Esophagus squamous epithelium (tissue), 5 donors: ENCODE measurements at regions not wholly inside any gene's neighbourhood (a gene's known extent, or its start where the extent isn't known, plus 50 kb on each side); places are given as distances from the start of the nearest gene placed in this dataset.
A peak's percentile ranks its signal among the peaks of the same experiment; 100 is the strongest.
"Not testable (repeated sequence)": the region's sequence is repeated elsewhere in the genome, so short reads cannot be mapped to it uniquely, and the experiment has no call there.

Experiments
- DNase-seq: peaks from one replicate; lab custom pipeline; 2025; lab: John Stamatoyannopoulos, UW
- H3K27ac ChIP-seq, 4 donors: fragments of 200-600 bp; sonication (generic); one replicate each; pipeline ENCODE4 v1.5.1; 2016 to 2019; ENCODE audit warnings: mild to moderate bottlenecking in 1 of 4
- H3K27me3 ChIP-seq, 4 donors: fragments of 200-600 bp; sonication (generic); 1 replicate in 3 of 4; 2 replicates in 1 of 4; pipeline versions ENCODE4 v1.5.1 to v1.6.0; 2017 to 2021; ENCODE audit warnings: antibody characterized with exemption in 1 of 4
- H3K36me3 ChIP-seq, 3 donors: fragments of 200-600 bp; sonication (generic); one replicate each; pipeline ENCODE4 v1.5.1; 2016 to 2019
- H3K4me1 ChIP-seq, 3 donors: fragments of 200-600 bp; sonication (generic); one replicate each; pipeline ENCODE4 v1.5.1; 2017 to 2019
- H3K4me3 ChIP-seq, 4 donors: fragments of 200-600 bp; sonication (generic); 1 replicate in 3 of 4; 2 replicates in 1 of 4; pipeline ENCODE4 v1.5.1; 2016 to 2019; ENCODE audit warnings: mild to moderate bottlenecking in 2 of 4, moderate library complexity in 1 of 4
- H3K9me3 ChIP-seq, 3 donors: fragments of 200-600 bp; sonication (generic); one replicate each; pipeline ENCODE4 v1.5.1; 2016 to 2019
- POLR2A ChIP-seq, 4 donors: fragments of 450-650 bp; IDR thresholded peaks; one replicate each; pipeline ENCODE4 v1.6.1; 2017; ENCODE audit warnings: antibody characterized with exemption in 4 of 4, mild to moderate bottlenecking in 4 of 4, moderate library complexity in 3 of 4
- WGBS, 2 donors: methylation state at CpG; one replicate each; pipeline ENCODE4 v1.1.5; 2018; 5-methylcytosine and 5-hydroxymethylcytosine counted together
- intact Hi-C: fragments of 100-400 bp; cut with DNase I; formaldehyde crosslinking; loops from one replicate; pipeline ENCODE4 v1.15.0; 2022
- TF ChIP-seq, protein P1 (sequence below), 6 experiments: fragments of 450-650 bp in 4 of 6; fragments of 200-600 bp in 2 of 6; sonication (generic) in 2 of 6; IDR thresholded peaks; one replicate each; pipeline ENCODE4 v1.5.1; 2016 to 2019; ENCODE audit warnings: antibody characterized with exemption in 6 of 6, mild to moderate bottlenecking in 4 of 6, moderate library complexity in 4 of 6
- donor health status: DM: yes; HTN: yes; CAD: no.

DNA sequence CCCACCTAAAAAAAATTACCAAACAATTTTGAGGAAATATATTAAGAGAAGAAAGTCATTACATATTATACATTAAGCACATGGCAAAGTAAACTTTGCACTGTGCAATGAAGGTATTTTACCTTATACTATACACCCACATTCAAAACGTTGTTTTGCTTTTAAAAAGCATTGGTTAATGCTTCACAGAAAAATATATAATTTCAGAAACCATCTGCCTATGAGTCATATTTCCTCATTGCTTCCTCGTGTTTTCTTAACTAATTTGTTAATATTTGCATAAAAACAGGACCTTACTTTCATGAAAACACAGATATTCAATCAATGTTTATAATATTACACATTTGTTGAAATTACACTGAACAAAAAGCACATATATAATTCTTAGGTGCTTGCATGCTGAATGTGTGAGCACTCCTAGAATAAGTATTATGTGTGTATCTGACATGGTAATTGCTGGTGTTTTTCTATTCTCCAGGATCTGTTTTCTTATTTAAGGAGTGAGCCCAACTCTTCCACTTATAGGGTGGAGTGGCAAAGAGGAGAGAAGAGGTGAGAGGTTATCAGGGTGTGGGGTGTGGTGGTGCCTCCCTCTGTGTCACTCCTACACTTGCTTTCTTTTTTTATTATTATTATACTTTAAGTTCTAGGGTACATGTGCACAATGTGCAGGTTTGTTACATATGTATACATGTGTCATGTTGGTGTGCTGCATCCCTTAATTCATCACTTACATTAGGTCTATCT lies 95.1 kb upstream of the IQCM start:
- TF ChIP-seq POLR2A (IDR thresholded peaks at IDR 0.05) = no peak
- Histone ChIP-seq H3K4me3 (no peak overlapping the region), H3K9me3 (no peaks in the 10 kb centered on the region), H3K27ac (no peak overlapping the region), H3K36me3 (no peaks in the 10 kb centered on the region), H3K27me3 (no peaks in the 10 kb centered on the region), H3K4me1 (no peaks in the 10 kb centered on the region)
- WGBS, 2 donors = 15 to 28% methylated on average over 2 of the region's 2 CpGs
- intact Hi-C loops = no loop called here
- no peak for DNase-seq

DNA sequence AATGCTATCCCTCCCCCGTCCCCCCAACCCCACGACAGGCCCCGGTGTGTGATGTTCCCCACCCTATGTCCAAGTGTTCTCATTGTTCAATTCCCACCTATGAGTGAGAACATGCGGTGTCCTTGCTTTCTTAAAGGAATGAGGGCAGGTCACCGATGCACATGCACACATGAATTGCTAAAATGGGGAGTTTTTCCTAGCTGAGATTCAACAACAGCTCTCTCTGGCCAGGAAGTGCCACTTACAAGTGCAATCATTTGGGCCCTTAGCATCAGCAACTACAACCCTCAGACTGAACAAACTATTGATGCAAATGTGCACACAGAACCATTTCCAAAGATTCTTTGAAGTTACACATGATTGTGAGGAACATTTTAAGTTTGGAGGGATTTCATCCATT lies 95.7 kb upstream of the IQCM start:
- no peak for DNase-seq
- WGBS, 2 donors = 80 to 88% methylated on average over 4 to 5 of the region's 5 CpGs
- Histone ChIP-seq H3K27ac (no peak overlapping the region), H3K36me3 (no peaks in the 10 kb centered on the region), H3K9me3 (no peaks in the 10 kb centered on the region), H3K4me3 (no peak overlapping the region), H3K4me1 (no peaks in the 10 kb centered on the region), H3K27me3 (no peaks in the 10 kb centered on the region)
- intact Hi-C loops = no loop called here
- TF ChIP-seq POLR2A (IDR thresholded peaks at IDR 0.05) = no peak
- TF ChIP-seq, protein P1, sequence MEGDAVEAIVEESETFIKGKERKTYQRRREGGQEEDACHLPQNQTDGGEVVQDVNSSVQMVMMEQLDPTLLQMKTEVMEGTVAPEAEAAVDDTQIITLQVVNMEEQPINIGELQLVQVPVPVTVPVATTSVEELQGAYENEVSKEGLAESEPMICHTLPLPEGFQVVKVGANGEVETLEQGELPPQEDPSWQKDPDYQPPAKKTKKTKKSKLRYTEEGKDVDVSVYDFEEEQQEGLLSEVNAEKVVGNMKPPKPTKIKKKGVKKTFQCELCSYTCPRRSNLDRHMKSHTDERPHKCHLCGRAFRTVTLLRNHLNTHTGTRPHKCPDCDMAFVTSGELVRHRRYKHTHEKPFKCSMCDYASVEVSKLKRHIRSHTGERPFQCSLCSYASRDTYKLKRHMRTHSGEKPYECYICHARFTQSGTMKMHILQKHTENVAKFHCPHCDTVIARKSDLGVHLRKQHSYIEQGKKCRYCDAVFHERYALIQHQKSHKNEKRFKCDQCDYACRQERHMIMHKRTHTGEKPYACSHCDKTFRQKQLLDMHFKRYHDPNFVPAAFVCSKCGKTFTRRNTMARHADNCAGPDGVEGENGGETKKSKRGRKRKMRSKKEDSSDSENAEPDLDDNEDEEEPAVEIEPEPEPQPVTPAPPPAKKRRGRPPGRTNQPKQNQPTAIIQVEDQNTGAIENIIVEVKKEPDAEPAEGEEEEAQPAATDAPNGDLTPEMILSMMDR (IDR thresholded peaks at IDR 0.05) = no peak

DNA sequence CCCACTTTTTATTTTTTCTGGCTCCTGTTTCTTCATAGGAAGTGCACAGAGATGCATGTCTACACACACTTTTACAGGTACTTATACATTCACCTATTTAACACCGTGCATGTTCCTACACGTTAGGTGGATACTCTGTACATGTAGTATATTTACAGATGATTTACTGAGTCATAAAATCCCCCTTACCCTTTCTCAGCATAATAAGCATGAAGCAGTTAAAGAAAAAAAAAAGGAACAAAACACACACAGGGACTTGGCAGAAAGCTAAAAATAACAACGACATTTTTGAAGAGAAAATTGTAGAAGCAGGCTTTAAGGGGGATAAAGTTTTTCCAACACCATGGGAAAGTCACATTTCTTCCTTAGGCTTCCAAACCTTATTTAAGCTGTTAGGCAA lies 96.4 kb upstream of the IQCM start:
- Histone ChIP-seq H3K27ac (no peak overlapping the region), H3K36me3 (no peaks in the 10 kb centered on the region)
- WGBS, 2 donors = 24 to 32% methylated on average over 2 to 3 of the region's 3 CpGs

DNA sequence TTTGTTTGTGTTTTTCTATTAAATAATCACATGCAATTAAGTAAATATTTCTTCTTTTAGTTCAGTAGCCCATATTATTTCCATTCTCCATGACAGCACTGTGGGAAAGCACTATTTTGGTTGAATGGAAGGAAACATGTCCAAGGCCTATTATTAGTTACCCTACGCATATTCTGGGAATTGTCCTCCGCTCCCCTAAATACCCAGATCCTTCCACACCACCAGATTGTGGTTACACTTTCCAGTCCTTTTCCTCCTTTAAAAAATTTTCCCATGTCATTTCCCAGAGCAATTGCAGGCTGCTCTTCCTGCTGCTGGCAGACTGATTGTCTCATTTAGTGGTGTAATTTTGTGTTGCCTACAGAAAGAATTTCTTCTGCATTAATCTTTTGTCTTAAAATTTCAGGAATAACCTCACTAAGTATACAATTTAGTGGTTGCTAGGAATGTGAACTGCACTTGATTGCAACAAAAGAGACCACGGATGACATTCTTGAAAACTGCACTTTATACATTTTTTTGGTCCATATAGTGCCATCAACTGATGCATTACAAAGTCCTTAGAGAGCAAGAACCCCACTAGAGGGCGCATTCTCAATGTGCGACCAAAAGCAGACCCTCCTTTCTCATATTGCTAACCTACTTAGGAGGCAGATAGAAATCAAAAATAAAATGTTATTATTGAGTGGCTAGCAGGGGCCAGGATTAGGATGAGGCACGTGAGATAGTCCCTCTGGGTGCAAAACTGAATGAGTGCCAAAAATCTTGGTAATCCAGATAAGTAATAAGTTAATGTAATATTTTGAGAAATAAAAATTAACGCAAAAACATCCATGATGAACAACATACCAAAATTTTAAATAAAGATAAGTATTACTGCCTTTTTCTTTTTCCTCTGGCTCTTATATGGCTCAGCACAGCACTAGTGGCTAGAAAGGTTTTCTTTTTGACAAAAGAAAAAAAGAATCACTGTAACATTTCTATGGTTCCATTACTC lies 98.8 kb upstream of the IQCM start:
- DNase-seq = no peak
- intact Hi-C loops = no loop called here
- Histone ChIP-seq H3K9me3 (no peaks in the 10 kb centered on the region), H3K4me1 (no peaks in the 10 kb centered on the region), H3K27me3 (no peaks in the 10 kb centered on the region), H3K4me3 (no peak overlapping the region), H3K36me3 (no peaks in the 10 kb centered on the region), H3K27ac (no peak overlapping the region)
- WGBS, 2 donors = 51 to 66% methylated on average over 7 of the region's 7 CpGs
- TF ChIP-seq POLR2A (IDR thresholded peaks at IDR 0.05) = no peak
- TF ChIP-seq, protein P1 (IDR thresholded peaks at IDR 0.05) = peak in 2 of 6 experiments; percentile 34 to 36

More for the DNA sequence above, 96.4 kb upstream of the IQCM start:
- H3K4me3 ChIP-seq = no peak overlapping the region
- DNase-seq = no peak
- H3K9me3 ChIP-seq = no peaks in the 10 kb centered on the region
- TF ChIP-seq, protein P1 (IDR thresholded peaks at IDR 0.05) = no peak
- TF ChIP-seq POLR2A (IDR thresholded peaks at IDR 0.05) = no peak
- H3K27me3 ChIP-seq = no peaks in the 10 kb centered on the region
- H3K4me1 ChIP-seq = no peaks in the 10 kb centered on the region
- intact Hi-C loops = no loop called here

DNA sequence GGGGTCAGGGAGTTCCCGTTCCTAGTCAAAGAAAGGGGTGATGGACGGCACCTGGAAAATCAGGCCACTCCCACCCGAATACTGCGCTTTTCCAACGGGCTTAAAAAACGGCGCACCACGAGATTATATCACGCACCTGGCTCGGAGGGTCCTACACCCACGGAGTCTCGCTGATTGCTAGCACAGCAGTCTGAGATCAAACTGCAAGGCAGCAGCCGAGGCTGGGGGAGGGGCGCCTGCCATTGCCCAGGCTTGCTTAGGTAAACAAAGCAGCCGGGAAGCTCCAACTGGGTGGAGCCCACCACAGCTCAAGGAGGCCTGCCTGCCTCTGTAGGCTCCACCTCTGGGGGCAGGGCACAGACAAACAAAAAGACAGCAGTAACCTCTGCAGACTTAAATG lies 100.1 kb upstream of the IQCM start:
- H3K4me3 ChIP-seq, DNase-seq, H3K9me3 ChIP-seq, H3K27ac ChIP-seq, intact Hi-C loops, H3K4me1 ChIP-seq, H3K36me3 ChIP-seq, H3K27me3 ChIP-seq: not testable (repeated sequence)
- 80 to 93% methylated on average over 5 of the region's 15 CpGs for WGBS, 2 donors

DNA sequence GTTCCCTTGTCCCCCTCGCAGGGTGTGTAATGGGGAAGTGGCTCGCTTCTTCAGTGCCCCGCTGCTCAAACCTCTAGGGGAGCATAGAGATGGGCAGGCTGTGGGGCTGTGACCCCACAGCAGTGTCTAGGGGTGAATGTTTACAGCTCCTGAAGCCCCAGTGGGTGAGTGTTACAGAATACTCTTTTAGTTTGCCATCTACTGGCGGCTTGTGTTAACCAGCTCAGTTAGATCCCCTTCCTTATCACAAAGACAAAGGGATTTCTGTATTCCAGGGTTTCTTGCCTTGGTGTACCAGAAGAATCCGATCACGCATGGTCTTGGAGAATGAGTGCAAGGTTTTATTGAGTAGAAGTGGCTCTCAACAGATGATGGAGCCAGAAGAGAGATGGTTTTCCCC lies 108.1 kb upstream of the IQCM start:
- intact Hi-C loops = no loop called here
- no peaks in the 10 kb centered on the region for H3K9me3 ChIP-seq
- H3K27ac ChIP-seq = no peak overlapping the region
- TF ChIP-seq POLR2A (IDR thresholded peaks at IDR 0.05) = no peak
- TF ChIP-seq, protein P1 (IDR thresholded peaks at IDR 0.05) = no peak
- DNase-seq = no peak
- H3K4me1 ChIP-seq = no peaks in the 10 kb centered on the region
- WGBS, 2 donors = 88% methylated on average over 6 of the region's 6 CpGs
- H3K27me3 ChIP-seq = no peaks in the 10 kb centered on the region
- H3K36me3 ChIP-seq = no peaks in the 10 kb centered on the region
- no peak overlapping the region for H3K4me3 ChIP-seq
